ENCODE measurements at regions not wholly inside any gene's neighbourhood (a gene's known extent, or its start where the extent isn't known, plus 50 kb on each side); places are given as distances from the start of the nearest gene placed in this dataset.

- TF ChIP-seq POLR2A (IDR thresholded peaks at IDR 0.05) (no peak), CTCF (IDR thresholded peaks at IDR 0.05) (no peak)
Observed at GRCh38 chr9:102551346-102551745, 443.8 kb upstream of the CYLC2 start.

Data from uterus (tissue), 2 donors.